ENCODE measurements at regions not wholly inside any gene's neighbourhood (a gene's known extent, or its start where the extent isn't known, plus 50 kb on each side); places are given as distances from the start of the nearest gene placed in this dataset.

DNA sequence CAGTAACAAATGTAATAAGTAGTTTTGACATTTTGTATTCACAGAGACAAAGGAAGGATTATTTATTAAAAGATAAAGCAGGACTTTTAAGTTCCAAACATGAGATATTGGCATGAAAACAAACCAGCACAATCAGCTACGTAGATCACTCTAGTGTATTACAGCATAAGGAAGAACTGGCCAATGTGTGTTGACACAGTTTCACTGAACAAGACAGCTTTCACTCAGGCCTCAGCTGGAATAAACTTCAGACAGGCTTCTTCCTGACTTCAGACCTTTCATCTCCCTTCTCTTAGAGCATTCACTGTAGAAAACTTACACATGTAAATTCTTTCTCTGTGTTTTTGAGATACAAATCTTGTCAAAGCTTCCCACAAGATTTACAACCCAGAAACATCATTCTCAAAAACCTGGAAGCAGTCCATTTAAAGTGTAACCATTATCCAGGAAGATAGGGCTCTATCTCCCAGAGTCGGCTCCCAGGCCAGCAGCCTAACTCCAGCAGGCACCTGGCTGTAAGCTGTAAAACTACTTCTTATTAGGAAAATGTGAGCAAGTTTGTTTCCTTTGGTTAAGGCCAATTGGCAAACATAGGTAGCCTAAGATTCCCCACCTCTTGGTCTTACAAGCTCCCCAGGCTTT is 768.3 kb upstream of the CDH7 start:
- TF ChIP-seq CTCF (conservative IDR thresholded peaks at IDR 0.05): no peak
- H3K27ac Mint-ChIP-seq: no peak overlapping the region

More for the DNA sequence above, 768.3 kb upstream of the CDH7 start:
- Histone ChIP-seq H3K14ac (ENCODE audit: insufficient read depth, low read length) (no peak overlapping the region), H2AK5ac (ENCODE audit: insufficient read length, low read length) (no peak overlapping the region), H3K23ac (ENCODE audit: insufficient read length, low read depth, low read length) (no peak overlapping the region), H3T11ph (ENCODE audit: low read length) (no peak overlapping the region), H3K4me2 (ENCODE audit: insufficient read depth, insufficient read length, low read length) (no peak overlapping the region), H3K4me1 (ENCODE audit: insufficient read depth, low read length) (no peaks in the 10 kb centered on the region), H2BK120ac (ENCODE audit: low read depth, low read length, poor library complexity, severe bottlenecking) (no peak overlapping the region), H4K91ac (ENCODE audit: insufficient read length, low read depth, low read length) (no peak overlapping the region), H4K5ac (ENCODE audit: insufficient read length, low read depth, low read length) (no peak overlapping the region), H2BK15ac (ENCODE audit: low read depth, low read length) (no peak overlapping the region), H3K23me2 (ENCODE audit: insufficient read length, low read depth, low read length, poor library complexity, severe bottlenecking) (no peaks in the 10 kb centered on the region), H3K79me2 (ENCODE audit: insufficient read depth, low read length) (no peaks in the 10 kb centered on the region), H2AFZ (ENCODE audit: low read length) (no peak overlapping the region), H3K27me3 (ENCODE audit: insufficient read depth, low read length) (no peaks in the 10 kb centered on the region), H2BK12ac (ENCODE audit: insufficient read length, low read depth, low read length) (no peak overlapping the region), H2BK5ac (ENCODE audit: insufficient read length, low read length) (no peak overlapping the region), H4K20me1 (ENCODE audit: control insufficient read depth, insufficient read depth, insufficient read length) (no peaks in the 10 kb centered on the region), H2BK20ac (ENCODE audit: low read depth, low read length, poor library complexity, severe bottlenecking) (no peak overlapping the region), H3K56ac (ENCODE audit: insufficient read length, low read depth, low read length) (no peak overlapping the region), H3K27ac (ENCODE audit: insufficient read length, low read depth, low read length) (no peak overlapping the region), H3K79me1 (ENCODE audit: insufficient read depth, low read depth, low read length, poor library complexity, severe bottlenecking) (no peaks in the 10 kb centered on the region), H4K8ac (replicated peaks; ENCODE audit: insufficient read length, low read depth, low read length) (no peak overlapping the region), H3K9ac (ENCODE audit: extremely low read depth, insufficient read length, low read length) (no peak overlapping the region), H3K18ac (ENCODE audit: insufficient read length, low read depth, low read length) (no peak overlapping the region), H3K9me3 (ENCODE audit: control insufficient read depth, low read depth, low read length) (peaks cover 8% of the 10 kb centered on the region), H3K4ac (ENCODE audit: low read depth, low read length) (no peak overlapping the region)
- Mint-ChIP-seq H3K4me1 (no peaks in the 10 kb centered on the region), H3K4me3 (no peak overlapping the region), H3K36me3 (ENCODE audit: insufficient read depth in 1 of 3, low read depth in 3 of 3) (no peaks in the 10 kb centered on the region; a peak in 1 of 7 replicates), H3K27me3 (ENCODE audit: low read depth) (no peaks in the 10 kb centered on the region), H3K9me3 (peaks cover 0 to 6% of the 10 kb centered on the region in 2 experiments; a peak in 1 of 5 replicates)
- WGBS (ENCODE audit: extremely low coverage, insufficient read length, low lambda C conversion rate): no CpG with 5 or more reads among the region's 2 CpGs
- no peak for DNase-seq
